ENCODE measurements at regions not wholly inside any gene's neighbourhood (a gene's known extent, or its start where the extent isn't known, plus 50 kb on each side); places are given as distances from the start of the nearest gene placed in this dataset.

- H3K4me2 ChIP-seq (ENCODE audit: low read length), result no peak overlapping the region
- H3K9me3 ChIP-seq (ENCODE audit: low read length), result 0 out of 2 replicates have a peak, but pooled peaks cover 3% of the 10 kb centered on the region
- H3K36me3 ChIP-seq (ENCODE audit: insufficient read depth, low read length), result no peaks in the 10 kb centered on the region
- no peak overlapping the region for H3K27ac ChIP-seq (ENCODE audit: low read depth, low read length, poor library complexity, severe bottlenecking)
- H3K9ac ChIP-seq (ENCODE audit: low read length), result no peak overlapping the region
- no peaks in the 10 kb centered on the region for H3K9me2 ChIP-seq (ENCODE audit: low read depth, low read length)
- H2AFZ ChIP-seq (ENCODE audit: low read length), result no peak overlapping the region
- H3K27me3 ChIP-seq (ENCODE audit: insufficient read depth, low read length), result no peaks in the 10 kb centered on the region
- no peaks in the 10 kb centered on the region for H3K79me2 ChIP-seq (ENCODE audit: insufficient read depth, low read length)
- TF ChIP-seq CTCF (IDR thresholded peaks at IDR 0.05; ENCODE audit: low read length) (no peak), EZH2 (IDR thresholded peaks at IDR 0.05; ENCODE audit: borderline replicate concordance, low read length) (no peak)
- no peaks in the 10 kb centered on the region for H4K20me1 ChIP-seq (ENCODE audit: insufficient read depth, low read length)
- H3F3A ChIP-seq (ENCODE audit: insufficient read depth, low read length), result no peaks in the 10 kb centered on the region
- H3K4me3 ChIP-seq (ENCODE audit: low read depth, low read length, poor library complexity, severe bottlenecking), result no peak overlapping the region
- H3K4me1 ChIP-seq (ENCODE audit: insufficient read depth, low read length, severe bottlenecking), result peaks cover 6% of the 10 kb centered on the region
Measured at GRCh38 chr6:125604257-125604656, 145.2 kb upstream of the HEY2 start.

- H3K27me3 ChIP-seq (ENCODE audit: insufficient read depth, low read length), result no peaks in the 10 kb centered on the region
- H3K9ac ChIP-seq (ENCODE audit: low read length), result peak overlapping the region; percentile 33
- H3K27ac ChIP-seq (ENCODE audit: low read depth, low read length, poor library complexity, severe bottlenecking), result peak overlapping the region; percentile 41
- H2AFZ ChIP-seq (ENCODE audit: low read length), result peak overlapping the region; percentile 85; the same call in 1 of the 2 replicates
- H3K79me2 ChIP-seq (ENCODE audit: insufficient read depth, low read length), result no peaks in the 10 kb centered on the region
- no peaks in the 10 kb centered on the region for H3F3A ChIP-seq (ENCODE audit: insufficient read depth, low read length)
- TF ChIP-seq CTCF (IDR thresholded peaks at IDR 0.05; ENCODE audit: low read length) (no peak), EZH2 (IDR thresholded peaks at IDR 0.05; ENCODE audit: borderline replicate concordance, low read length) (no peak)
- no peaks in the 10 kb centered on the region for H3K9me2 ChIP-seq (ENCODE audit: low read depth, low read length)
- H3K9me3 ChIP-seq (ENCODE audit: low read length), result no peaks in the 10 kb centered on the region
- peaks cover 35% of the 10 kb centered on the region for H3K4me1 ChIP-seq (ENCODE audit: insufficient read depth, low read length, severe bottlenecking)
- no peak overlapping the region for H3K4me3 ChIP-seq (ENCODE audit: low read depth, low read length, poor library complexity, severe bottlenecking)
- no peaks in the 10 kb centered on the region for H3K36me3 ChIP-seq (ENCODE audit: insufficient read depth, low read length)
- no peaks in the 10 kb centered on the region for H4K20me1 ChIP-seq (ENCODE audit: insufficient read depth, low read length)
- H3K4me2 ChIP-seq (ENCODE audit: low read length), result peak overlapping the region; percentile 54
Measured at GRCh38 chr6:125611573-125612344, 137.7 kb upstream of the HEY2 start.

GRCh38 chr6:125612345-125612846 is 137.0 kb upstream of the HEY2 start:
- H3K27me3 ChIP-seq (ENCODE audit: insufficient read depth, low read length), result no peaks in the 10 kb centered on the region
- peak overlapping the region; percentile 33 for H3K9ac ChIP-seq (ENCODE audit: low read length)
- no peaks in the 10 kb centered on the region for H3K36me3 ChIP-seq (ENCODE audit: insufficient read depth, low read length)
- H3K79me2 ChIP-seq (ENCODE audit: insufficient read depth, low read length), result no peaks in the 10 kb centered on the region
- no peak for TF ChIP-seq CTCF (IDR thresholded peaks at IDR 0.05; ENCODE audit: low read length)
- no peak for TF ChIP-seq EZH2 (IDR thresholded peaks at IDR 0.05; ENCODE audit: borderline replicate concordance, low read length)
- H3F3A ChIP-seq (ENCODE audit: insufficient read depth, low read length), result no peaks in the 10 kb centered on the region
- no peaks in the 10 kb centered on the region for H3K9me2 ChIP-seq (ENCODE audit: low read depth, low read length)
- no peaks in the 10 kb centered on the region for H3K9me3 ChIP-seq (ENCODE audit: low read length)
- H2AFZ ChIP-seq (ENCODE audit: low read length), result peak overlapping the region; percentile 85; the same call in 1 of the 2 replicates
- peak overlapping the region; percentile 41 for H3K27ac ChIP-seq (ENCODE audit: low read depth, low read length, poor library complexity, severe bottlenecking)
- H3K4me3 ChIP-seq (ENCODE audit: low read depth, low read length, poor library complexity, severe bottlenecking), result no peak overlapping the region
- peak overlapping the region; percentile 54 for H3K4me2 ChIP-seq (ENCODE audit: low read length)
- no peaks in the 10 kb centered on the region for H4K20me1 ChIP-seq (ENCODE audit: insufficient read depth, low read length)
- peaks cover 35% of the 10 kb centered on the region for H3K4me1 ChIP-seq (ENCODE audit: insufficient read depth, low read length, severe bottlenecking)

Data from OCI-LY1 (cell line).